ENCODE measurements at regions not wholly inside any gene's neighbourhood (a gene's known extent, or its start where the extent isn't known, plus 50 kb on each side); places are given as distances from the start of the nearest gene placed in this dataset.
A peak's percentile ranks its signal among the peaks of the same experiment; 100 is the strongest.

DNA sequence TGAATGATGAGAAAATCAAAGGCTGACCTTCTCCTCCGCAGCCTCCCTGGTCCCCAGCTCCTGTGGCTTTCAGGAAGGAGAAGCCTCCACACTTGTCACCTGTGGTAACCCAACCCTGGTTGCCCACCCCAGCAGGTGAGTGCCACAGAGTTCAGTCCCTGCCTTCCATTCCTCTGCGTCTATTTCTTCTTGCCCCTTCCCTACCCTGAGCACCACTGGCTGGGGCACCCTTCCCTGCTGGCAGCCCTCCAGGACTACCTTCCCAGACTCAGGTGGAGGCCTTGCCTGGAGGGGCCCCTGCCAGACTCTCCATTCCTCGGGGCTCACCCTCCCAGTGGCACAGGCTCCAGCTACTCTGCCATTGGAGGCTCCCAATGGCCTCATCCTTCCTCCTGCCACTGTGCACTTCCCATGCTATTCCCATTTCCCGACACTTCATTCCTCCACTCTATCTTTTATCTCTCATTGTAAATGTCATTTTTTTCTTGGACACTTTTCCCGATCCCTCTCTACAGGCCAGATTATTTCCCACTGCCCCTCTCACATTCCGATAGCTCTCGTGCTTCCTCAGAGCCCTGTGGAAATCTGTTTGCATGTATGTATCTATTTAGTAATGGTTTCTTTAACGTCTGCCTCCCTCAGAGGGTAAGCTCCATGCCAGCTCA, 90.6 kb upstream of the PCBD1 start:
- no peak for DNase-seq (ENCODE audit: low spot score)
- TF ChIP-seq, protein P1, sequence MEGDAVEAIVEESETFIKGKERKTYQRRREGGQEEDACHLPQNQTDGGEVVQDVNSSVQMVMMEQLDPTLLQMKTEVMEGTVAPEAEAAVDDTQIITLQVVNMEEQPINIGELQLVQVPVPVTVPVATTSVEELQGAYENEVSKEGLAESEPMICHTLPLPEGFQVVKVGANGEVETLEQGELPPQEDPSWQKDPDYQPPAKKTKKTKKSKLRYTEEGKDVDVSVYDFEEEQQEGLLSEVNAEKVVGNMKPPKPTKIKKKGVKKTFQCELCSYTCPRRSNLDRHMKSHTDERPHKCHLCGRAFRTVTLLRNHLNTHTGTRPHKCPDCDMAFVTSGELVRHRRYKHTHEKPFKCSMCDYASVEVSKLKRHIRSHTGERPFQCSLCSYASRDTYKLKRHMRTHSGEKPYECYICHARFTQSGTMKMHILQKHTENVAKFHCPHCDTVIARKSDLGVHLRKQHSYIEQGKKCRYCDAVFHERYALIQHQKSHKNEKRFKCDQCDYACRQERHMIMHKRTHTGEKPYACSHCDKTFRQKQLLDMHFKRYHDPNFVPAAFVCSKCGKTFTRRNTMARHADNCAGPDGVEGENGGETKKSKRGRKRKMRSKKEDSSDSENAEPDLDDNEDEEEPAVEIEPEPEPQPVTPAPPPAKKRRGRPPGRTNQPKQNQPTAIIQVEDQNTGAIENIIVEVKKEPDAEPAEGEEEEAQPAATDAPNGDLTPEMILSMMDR (IDR thresholded peaks at IDR 0.05; ENCODE audit: extremely low read depth, insufficient read depth, missing control alignments): no peak
- in situ Hi-C loops (cut with MboI; ENCODE audit: low pct_unique_long_range_greater_than_20kb, low sequenced_read_pairs, unreplicated experiment): no loop called here

DNA sequence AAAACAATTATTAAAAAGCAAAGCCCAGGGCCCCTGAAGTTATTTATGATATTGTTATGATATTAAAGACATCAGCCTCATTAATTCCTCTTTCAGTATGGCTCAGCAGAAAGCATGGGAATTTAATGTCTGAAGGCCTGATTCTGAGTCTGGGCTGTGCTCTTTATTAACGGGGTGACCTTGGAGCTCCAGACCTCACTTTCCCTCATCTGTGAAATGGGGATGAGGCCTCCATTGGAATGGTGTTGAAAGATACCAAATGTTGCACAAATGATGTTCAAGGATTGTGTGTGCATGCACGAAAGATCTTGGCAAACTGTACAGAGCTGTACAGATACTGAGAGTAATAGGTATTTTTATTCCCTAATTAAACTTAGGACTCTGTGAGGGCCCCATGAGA, 92.3 kb upstream of the PCBD1 start:
- in situ Hi-C loops (cut with MboI; ENCODE audit: low pct_unique_long_range_greater_than_20kb, low sequenced_read_pairs, unreplicated experiment): no loop called here
- no peak for DNase-seq (ENCODE audit: low spot score)
- TF ChIP-seq, protein P1 (IDR thresholded peaks at IDR 0.05; ENCODE audit: extremely low read depth, insufficient read depth, missing control alignments): no peak

DNA sequence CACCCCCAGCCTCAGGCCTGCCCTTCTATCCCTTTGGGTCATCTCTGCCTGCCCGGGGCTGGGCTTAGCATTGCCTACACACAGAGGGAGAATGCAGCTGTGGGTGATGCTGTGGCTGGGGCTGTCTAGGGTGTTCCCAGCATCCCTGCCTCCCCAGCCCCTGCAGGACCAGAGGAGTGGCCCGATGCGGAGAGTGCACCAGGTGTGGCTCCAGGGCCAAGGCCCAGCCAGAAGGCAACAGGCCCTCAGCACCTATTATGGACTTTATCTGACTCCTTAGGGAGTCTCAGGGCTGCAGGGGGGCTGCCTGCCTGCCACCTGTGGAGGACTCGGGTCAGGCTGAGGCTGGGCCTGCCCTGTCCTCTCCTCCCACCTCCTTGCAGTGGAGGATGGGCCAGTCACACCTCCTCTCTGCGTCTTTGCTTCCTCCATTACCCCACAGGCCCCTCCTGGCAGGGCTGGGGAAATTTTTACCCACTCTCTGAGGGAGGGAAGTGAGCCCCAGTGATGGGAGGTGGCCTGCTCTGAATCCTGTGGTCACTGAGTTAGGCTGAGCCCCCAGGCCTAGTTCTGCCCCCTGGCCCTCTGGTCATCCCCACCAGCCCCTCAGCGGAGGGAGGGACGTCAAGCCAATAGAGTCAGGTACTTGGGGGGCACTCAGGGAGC, 92.9 kb upstream of the PCBD1 start:
- TF ChIP-seq, protein P1 (IDR thresholded peaks at IDR 0.05; ENCODE audit: extremely low read depth, insufficient read depth, missing control alignments): no peak
- DNase-seq (ENCODE audit: low spot score): no peak
- in situ Hi-C loops (cut with MboI; ENCODE audit: low pct_unique_long_range_greater_than_20kb, low sequenced_read_pairs, unreplicated experiment): no loop called here

DNA sequence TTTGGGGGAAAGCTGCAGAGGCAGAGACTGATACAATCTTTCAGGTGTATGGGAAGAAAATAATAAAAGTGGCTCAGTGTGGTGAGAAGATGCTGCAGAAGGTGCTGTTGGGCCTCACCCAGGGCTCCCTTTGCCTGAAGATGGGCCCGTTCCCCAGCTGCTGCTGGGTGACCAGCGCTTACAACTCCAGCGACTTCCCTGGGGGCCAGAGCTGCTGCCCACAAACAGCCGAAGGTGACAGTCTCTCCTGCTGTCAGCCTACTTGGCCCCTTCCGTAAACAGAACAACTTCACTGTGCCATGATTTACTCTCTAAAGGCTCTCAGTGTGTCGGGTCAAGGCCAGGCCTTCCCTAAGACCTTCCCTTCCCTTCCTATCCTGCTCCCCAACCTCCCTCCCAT, 93.6 kb upstream of the PCBD1 start:
- no peak for DNase-seq (ENCODE audit: low spot score)
- TF ChIP-seq, protein P1 (IDR thresholded peaks at IDR 0.05; ENCODE audit: extremely low read depth, insufficient read depth, missing control alignments): no peak
- in situ Hi-C loops (cut with MboI; ENCODE audit: low pct_unique_long_range_greater_than_20kb, low sequenced_read_pairs, unreplicated experiment): no loop called here

DNA sequence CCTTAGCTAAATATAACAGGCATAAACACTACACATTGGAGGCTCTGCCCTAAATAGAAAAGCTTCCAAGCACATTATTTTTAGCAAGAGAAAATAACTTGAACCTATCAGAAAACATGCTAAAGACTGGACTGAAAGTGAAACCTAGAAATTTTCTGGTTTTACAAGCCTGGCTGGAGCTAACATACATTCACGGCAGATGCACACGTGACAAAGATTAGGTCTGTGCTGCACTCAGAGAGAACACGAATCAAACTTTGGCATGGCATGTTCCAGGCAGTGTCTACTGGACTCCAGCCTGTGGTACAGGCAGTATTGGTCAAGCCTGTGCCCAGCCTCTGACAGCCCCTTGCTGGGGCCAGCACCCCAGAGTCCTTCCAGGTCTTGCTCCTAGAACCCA, 94.1 kb upstream of the PCBD1 start:
- TF ChIP-seq, protein P1 (IDR thresholded peaks at IDR 0.05; ENCODE audit: extremely low read depth, insufficient read depth, missing control alignments): no peak
- in situ Hi-C loops (cut with MboI; ENCODE audit: low pct_unique_long_range_greater_than_20kb, low sequenced_read_pairs, unreplicated experiment): no loop called here
- DNase-seq (ENCODE audit: low spot score): peak; percentile 66

DNA sequence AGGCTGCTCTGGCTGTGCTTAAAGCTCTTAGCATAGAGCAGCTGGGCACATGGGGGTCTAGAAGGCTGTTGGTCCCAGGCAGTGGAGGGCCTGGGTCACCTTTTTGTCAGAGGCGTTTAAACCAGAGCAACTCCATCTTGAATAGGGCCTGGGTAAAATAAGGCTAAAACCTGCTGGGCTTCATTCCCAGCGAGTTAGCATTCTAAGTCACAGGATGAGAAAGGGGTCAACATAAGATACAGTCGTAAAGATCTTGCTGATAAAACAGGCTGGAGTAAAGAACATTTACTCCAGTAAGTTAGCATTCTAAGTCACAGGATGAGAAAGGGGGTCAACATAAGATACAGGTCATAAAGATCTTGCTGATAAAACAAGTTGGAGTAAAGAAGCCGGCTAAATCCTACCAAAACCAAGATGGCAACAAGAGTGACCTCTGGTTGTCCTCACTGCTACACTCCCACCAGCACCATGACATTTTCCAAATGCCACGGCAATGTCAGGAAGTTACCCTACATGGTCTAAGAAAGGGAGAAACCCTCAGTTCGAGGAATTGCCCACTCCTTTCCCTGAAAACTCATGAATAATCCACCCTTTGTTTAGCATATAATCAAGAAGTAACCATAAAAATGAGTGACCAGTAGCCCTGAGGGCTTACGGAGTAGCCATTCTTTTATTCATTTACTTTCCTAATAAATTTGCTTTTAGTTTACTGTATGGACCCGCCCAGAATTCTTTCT, 96.8 kb upstream of the PCBD1 start:
- DNase-seq (ENCODE audit: low spot score): no peak
- in situ Hi-C loops (cut with MboI; ENCODE audit: low pct_unique_long_range_greater_than_20kb, low sequenced_read_pairs, unreplicated experiment): no loop called here
- TF ChIP-seq, protein P1 (IDR thresholded peaks at IDR 0.05; ENCODE audit: extremely low read depth, insufficient read depth, missing control alignments): no peak
